PC-3 (cell line): ENCODE measurements at regions not wholly inside any gene's neighbourhood (a gene's known extent, or its start where the extent isn't known, plus 50 kb on each side); places are given as distances from the start of the nearest gene placed in this dataset.

Experiments
- ATAC-seq: fragments of 200-7000 bp; cut with Tn5 transposase; 2 replicates; pipeline ENCODE4 v1.9.1; 2020; ENCODE audit warnings: mild to moderate bottlenecking, moderate library complexity
- BruUV-seq: library from RNA; stranded (reverse); fragments of 400-500 nt; replicated peaks from 2 replicates; lab custom pipeline; 2021; lab: Mats Ljungman, UMichigan
- CTCF ChIA-PET: fragments of 300-600 bp; sonication (Branson Sonifier 250); formaldehyde crosslinking; loops from one replicate; lab custom pipeline; 2022; ENCODE audit warnings: antibody characterized with exemption; lab: Charles Lee
- POLR2A ChIA-PET: fragments of 300-600 bp; sonication (Branson Sonifier 250); formaldehyde crosslinking; loops from one replicate; lab custom pipeline; 2022; ENCODE audit warnings: antibody characterized with exemption; ENCODE audit not compliant: unreplicated experiment; lab: Charles Lee
- DNase-seq: peaks from one replicate; pipeline ENCODE4 v3.0.0-alpha.2; 2015
- H2AFZ ChIP-seq: fragments of 300-600 bp; sonication (generic); 2 replicates; pipeline ENCODE4 v1.6.0; 2016; ENCODE audit warnings: antibody characterized with exemption, low read length
- H3F3A ChIP-seq: fragments of 300-600 bp; sonication (generic); one replicate; pipeline ENCODE4 v1.6.0; 2017; ENCODE audit warnings: antibody characterized with exemption, low read length, control low read depth, mild to moderate bottlenecking; ENCODE audit not compliant: unreplicated experiment
- H3K27ac ChIP-seq: fragments of 300-600 bp; sonication (generic); 2 replicates; pipeline ENCODE4 v1.5.1; 2016; ENCODE audit warnings: mild to moderate bottlenecking, low read length
- H3K27me3 ChIP-seq: fragments of 300-600 bp; sonication (generic); 2 replicates; pipeline ENCODE4 v1.6.1; 2016; ENCODE audit warnings: low read length, mixed read lengths
- H3K36me3 ChIP-seq: fragments of 300-600 bp; sonication (generic); 2 replicates; pipeline ENCODE4 v1.6.1; 2016; ENCODE audit warnings: low read depth, mixed run types, low read length, mixed read lengths
- H3K4me1 ChIP-seq: fragments of 300-600 bp; sonication (generic); 2 replicates; pipeline ENCODE4 v1.5.1; 2016; ENCODE audit warnings: low read length; ENCODE audit not compliant: insufficient read depth
- H3K4me2 ChIP-seq: fragments of 300-600 bp; sonication (generic); 2 replicates; pipeline ENCODE4 v1.6.0; 2016; ENCODE audit warnings: low read length
- H3K4me3 ChIP-seq: fragments of 300-600 bp; sonication (generic); 2 replicates; pipeline ENCODE4 v1.5.1; 2016; ENCODE audit warnings: mild to moderate bottlenecking, low read length, mixed read lengths
- H3K79me2 ChIP-seq: fragments of 300-600 bp; sonication (generic); 2 replicates; pipeline ENCODE4 v1.6.1; 2017; ENCODE audit warnings: low read length, mixed read lengths
- H3K9ac ChIP-seq: fragments of 300-600 bp; sonication (generic); 2 replicates; pipeline ENCODE4 v1.6.0; 2016; ENCODE audit warnings: mild to moderate bottlenecking, low read length
- H3K9me2 ChIP-seq: fragments of 300-600 bp; sonication (generic); replicated peaks from 2 replicates; pipeline ENCODE4 v1.6.1; 2016; ENCODE audit warnings: mixed run types, low read length, mixed read lengths
- H3K9me3 ChIP-seq: fragments of 300-600 bp; sonication (generic); 2 replicates; pipeline ENCODE4 v1.6.1; 2016; ENCODE audit warnings: low read length, mixed read lengths
- H4K20me1 ChIP-seq: fragments of 300-600 bp; sonication (generic); 2 replicates; pipeline ENCODE4 v1.6.1; 2016; ENCODE audit warnings: low read length, mixed read lengths
- CTCF ChIP-seq: fragments of 300-600 bp; sonication (generic); conservative IDR thresholded peaks from 2 replicates; pipeline ENCODE4 v1.5.1; 2017; ENCODE audit warnings: antibody characterized with exemption, low read depth, mild to moderate bottlenecking, low read length
- EZH2 ChIP-seq: fragments of 300-600 bp; sonication (generic); IDR thresholded peaks from one replicate; pipeline ENCODE4 v1.6.1; 2017; ENCODE audit warnings: antibody characterized with exemption, mild to moderate bottlenecking, low read length; ENCODE audit not compliant: unreplicated experiment
- EZH2phosphoT487 ChIP-seq: fragments of 300-600 bp; sonication (generic); IDR thresholded peaks from 2 replicates; pipeline ENCODE4 v1.6.1; 2018; ENCODE audit warnings: mild to moderate bottlenecking, antibody characterized with exemption, low read length, borderline replicate concordance
- intact Hi-C: fragments of 100-400 bp; cut with micrococcal nuclease; formaldehyde crosslinking; loops from 2 replicates; pipeline ENCODE4 v1.9.0; 2023

GRCh38 chr4:122224348-122224747 is 72.2 kb downstream of the BLTP1 start:
- Histone ChIP-seq H3K36me3 (no peaks in the 10 kb centered on the region), H3K4me3 (no peak overlapping the region), H2AFZ (no peak overlapping the region), H3K4me1 (no peaks in the 10 kb centered on the region), H3F3A (no peaks in the 10 kb centered on the region), H4K20me1 (no peaks in the 10 kb centered on the region), H3K79me2 (no peaks in the 10 kb centered on the region), H3K9ac (no peak overlapping the region), H3K9me3 (no peaks in the 10 kb centered on the region), H3K27me3 (no peaks in the 10 kb centered on the region), H3K9me2 (no peaks in the 10 kb centered on the region), H3K27ac (no peak overlapping the region), H3K4me2 (no peak overlapping the region)
- ATAC-seq = no peak
- CTCF ChIA-PET = interaction anchor here (1.3 kb wide), 1 partner anchor 324 kb away, joined by 4 read pairs; no protein-coding TSS in a partner anchor
- intact Hi-C loops = loop anchor here (1.0 kb wide), 1 partner anchor 324 kb away; no protein-coding TSS in a partner anchor
- peak; percentile 34 for DNase-seq
- BruUV-seq = no TSS peak
- POLR2A ChIA-PET = no interaction called here
- TF ChIP-seq CTCF (peak; percentile 58), EZH2phosphoT487 (no peak)

DNA sequence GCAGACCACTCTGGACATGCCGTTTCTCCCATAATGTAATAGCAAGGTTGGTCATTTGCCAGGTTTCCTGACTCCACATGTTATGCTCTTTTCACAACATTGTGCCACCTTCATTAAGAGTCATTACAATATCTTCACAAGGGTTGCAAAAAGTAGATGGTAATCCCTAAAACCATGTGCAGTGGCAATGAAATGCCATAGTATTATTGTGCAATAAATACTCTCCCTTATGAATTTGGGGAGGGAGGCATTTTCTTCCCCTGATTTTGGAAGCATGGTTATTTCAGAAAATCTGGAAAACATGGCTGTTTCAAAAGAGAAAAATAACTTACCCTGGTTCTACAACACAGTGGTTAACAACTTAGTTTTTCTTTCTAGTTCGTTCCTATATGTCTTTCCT is 75.1 kb downstream of the BLTP1 start:
- Histone ChIP-seq H3K9me3 (no peaks in the 10 kb centered on the region), H3K4me2 (no peak overlapping the region), H3K4me1 (no peaks in the 10 kb centered on the region), H3K9ac (no peak overlapping the region), H4K20me1 (no peaks in the 10 kb centered on the region), H3K36me3 (no peaks in the 10 kb centered on the region), H3K4me3 (no peak overlapping the region), H3K9me2 (no peaks in the 10 kb centered on the region), H3F3A (no peaks in the 10 kb centered on the region), H3K79me2 (no peaks in the 10 kb centered on the region), H3K27ac (no peak overlapping the region), H3K27me3 (no peaks in the 10 kb centered on the region), H2AFZ (no peak overlapping the region)
- ChIA-PET POLR2A (no interaction called here), CTCF (no interaction called here)
- BruUV-seq = no TSS peak
- TF ChIP-seq CTCF = no peak
- no peak for TF ChIP-seq EZH2phosphoT487
- TF ChIP-seq EZH2 = no peak
- intact Hi-C loops = no loop called here
- ATAC-seq = no peak
- no peak for DNase-seq

DNA sequence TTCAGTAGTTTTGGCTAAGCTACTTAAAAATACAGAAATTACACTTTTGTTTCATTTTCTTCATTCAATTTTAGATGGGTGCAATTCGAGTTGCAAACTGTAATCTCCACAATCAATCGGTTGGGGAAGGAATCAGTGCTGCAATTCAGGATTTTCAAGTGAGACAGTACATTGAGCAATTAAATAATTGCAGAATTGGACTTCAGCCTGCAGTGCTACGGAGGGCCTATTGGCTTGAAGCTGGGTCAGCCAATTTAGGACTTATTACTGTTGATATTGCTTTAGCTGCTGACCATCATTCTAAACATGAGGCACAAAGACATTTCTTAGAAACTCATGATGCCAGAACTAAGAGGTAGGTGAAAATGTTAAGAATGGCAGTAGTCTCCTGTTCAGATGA is 77.7 kb downstream of the BLTP1 start:
- H4K20me1 ChIP-seq = no peaks in the 10 kb centered on the region
- ChIA-PET CTCF (no interaction called here), POLR2A (no interaction called here)
- H3K9ac ChIP-seq = no peak overlapping the region
- H3K9me3 ChIP-seq = no peaks in the 10 kb centered on the region
- TF ChIP-seq CTCF = no peak
- no peak for TF ChIP-seq EZH2phosphoT487
- no peak for TF ChIP-seq EZH2
- ATAC-seq (no peak), DNase-seq (no peak)
- no peaks in the 10 kb centered on the region for H3K27me3 ChIP-seq
- no peaks in the 10 kb centered on the region for H3K9me2 ChIP-seq
- no peaks in the 10 kb centered on the region for H3F3A ChIP-seq
- H2AFZ ChIP-seq = no peak overlapping the region
- H3K36me3 ChIP-seq = no peaks in the 10 kb centered on the region
- no peaks in the 10 kb centered on the region for H3K4me1 ChIP-seq
- H3K4me3 ChIP-seq = no peak overlapping the region
- no peaks in the 10 kb centered on the region for H3K79me2 ChIP-seq
- H3K4me2 ChIP-seq = no peak overlapping the region
- H3K27ac ChIP-seq = no peak overlapping the region
- BruUV-seq = no TSS peak
- intact Hi-C loops = no loop called here
